Activated CD8-positive, alpha-beta memory T cell treated with anti-CD3 and anti-CD28 coated beads for 48 hours (primary cell): ENCODE measurements at regions not wholly inside any gene's neighbourhood (a gene's known extent, or its start where the extent isn't known, plus 50 kb on each side); places are given as distances from the start of the nearest gene placed in this dataset.
A peak's percentile ranks its signal among the peaks of the same experiment; 100 is the strongest.

Experiments used
- DNase-seq, 3 experiments: peaks; one replicate each; pipeline ENCODE4 v3.0.0-alpha.2; 2020; ENCODE audit warnings: low read depth in 2 of 3, low spot score in 2 of 3

GRCh38 chr4:24419181-24420034 is 164.9 kb downstream of the DHX15 start:
- peak; percentile 12 to 50 (median 49) for DNase-seq

GRCh38 chr4:24417206-24417605 is 167.1 kb downstream of the DHX15 start:
- no peak for DNase-seq

GRCh38 chr4:24416293-24416692 is 168.1 kb downstream of the DHX15 start:
- no peak for DNase-seq

- DNase-seq, result no peak
Measured at GRCh38 chr4:24413311-24413784, 171.0 kb downstream of the DHX15 start.

- no peak for DNase-seq
Measured at GRCh38 chr4:24411806-24412205, 172.5 kb downstream of the DHX15 start.

GRCh38 chr4:24411299-24411698 is 173.1 kb downstream of the DHX15 start:
- DNase-seq, result no peak

GRCh38 chr4:24408640-24409039 is 175.7 kb downstream of the DHX15 start:
- DNase-seq, result no peak

GRCh38 chr4:24405926-24406325 is 178.4 kb downstream of the DHX15 start:
- no peak for DNase-seq

GRCh38 chr4:24405341-24405740 is 179.0 kb downstream of the DHX15 start:
- no peak for DNase-seq

- no peak for DNase-seq
Measured at GRCh38 chr4:24404281-24404680, 180.1 kb downstream of the DHX15 start.

- DNase-seq, result no peak
Measured at GRCh38 chr4:24403265-24403664, 181.1 kb downstream of the DHX15 start.

- no peak for DNase-seq
Measured at GRCh38 chr4:24400537-24400936, 183.8 kb downstream of the DHX15 start.

GRCh38 chr4:24396988-24397387 is 187.4 kb downstream of the DHX15 start:
- no peak for DNase-seq

GRCh38 chr4:24395937-24396336 is 188.4 kb downstream of the DHX15 start:
- no peak for DNase-seq

GRCh38 chr4:24394041-24394440 is 190.3 kb downstream of the DHX15 start:
- DNase-seq, result no peak

- no peak for DNase-seq
Measured at GRCh38 chr4:24392613-24393012, 191.7 kb downstream of the DHX15 start.

GRCh38 chr4:24382381-24382780 is 202.0 kb downstream of the DHX15 start:
- DNase-seq, result no peak

- DNase-seq, result no peak
Measured at GRCh38 chr4:24380957-24381665, 203.2 kb downstream of the DHX15 start.

- DNase-seq, result no peak
Measured at GRCh38 chr4:24373704-24374103, 210.7 kb downstream of the DHX15 start.

- no peak for DNase-seq
Measured at GRCh38 chr4:24372881-24373280, 211.5 kb downstream of the DHX15 start.

GRCh38 chr4:24372341-24372740 is 212.0 kb downstream of the DHX15 start:
- no peak for DNase-seq

GRCh38 chr4:24370421-24370820 is 213.9 kb downstream of the DHX15 start:
- DNase-seq, result no peak
